VCaP (cell line): ENCODE measurements at regions not wholly inside any gene's neighbourhood (a gene's known extent, or its start where the extent isn't known, plus 50 kb on each side); places are given as distances from the start of the nearest gene placed in this dataset.
"Not testable (repeated sequence)": the region's sequence is repeated elsewhere in the genome, so short reads cannot be mapped to it uniquely, and the experiment has no call there.

ENCODE experiments used
- H3K27ac ChIP-seq: fragments of 450-650 bp; 2 replicates; pipeline ENCODE4 v1.5.1; 2017
- CTCF ChIP-seq: fragments of 450-650 bp; conservative IDR thresholded peaks from 2 replicates; pipeline ENCODE4 v1.5.1; 2017; ENCODE audit warnings: mild to moderate bottlenecking, moderate library complexity

- H3K27ac ChIP-seq = no peak overlapping the region
- TF ChIP-seq CTCF = no peak
Measured at GRCh38 chr15:98103570-98103969, 143.1 kb downstream of the ARRDC4 start.

- H3K27ac ChIP-seq = not testable (repeated sequence)
Measured at GRCh38 chr15:98104386-98105151, 144.1 kb downstream of the ARRDC4 start.

GRCh38 chr15:98106615-98107194 is 146.2 kb downstream of the ARRDC4 start:
- H3K27ac ChIP-seq = not testable (repeated sequence)

- no peak for TF ChIP-seq CTCF
Measured at GRCh38 chr15:98111806-98112205, 151.3 kb downstream of the ARRDC4 start.

GRCh38 chr15:98113327-98113726 is 152.8 kb downstream of the ARRDC4 start:
- H3K27ac ChIP-seq = no peak overlapping the region
- TF ChIP-seq CTCF = no peak

More at GRCh38 chr15:98111806-98112205, 151.3 kb downstream of the ARRDC4 start:
- H3K27ac ChIP-seq = no peak overlapping the region

- TF ChIP-seq CTCF = no peak
- H3K27ac ChIP-seq = no peak overlapping the region
Measured at GRCh38 chr15:98120561-98120960, 160.1 kb downstream of the ARRDC4 start.

- no peak for TF ChIP-seq CTCF
- H3K27ac ChIP-seq = no peak overlapping the region
Measured at GRCh38 chr15:98121536-98121935, 161.0 kb downstream of the ARRDC4 start.

- TF ChIP-seq CTCF = no peak
- H3K27ac ChIP-seq = no peak overlapping the region
Measured at GRCh38 chr15:98121957-98122356, 161.5 kb downstream of the ARRDC4 start.
